ENCODE measurements at regions not wholly inside any gene's neighbourhood (a gene's known extent, or its start where the extent isn't known, plus 50 kb on each side); places are given as distances from the start of the nearest gene placed in this dataset.

DNA sequence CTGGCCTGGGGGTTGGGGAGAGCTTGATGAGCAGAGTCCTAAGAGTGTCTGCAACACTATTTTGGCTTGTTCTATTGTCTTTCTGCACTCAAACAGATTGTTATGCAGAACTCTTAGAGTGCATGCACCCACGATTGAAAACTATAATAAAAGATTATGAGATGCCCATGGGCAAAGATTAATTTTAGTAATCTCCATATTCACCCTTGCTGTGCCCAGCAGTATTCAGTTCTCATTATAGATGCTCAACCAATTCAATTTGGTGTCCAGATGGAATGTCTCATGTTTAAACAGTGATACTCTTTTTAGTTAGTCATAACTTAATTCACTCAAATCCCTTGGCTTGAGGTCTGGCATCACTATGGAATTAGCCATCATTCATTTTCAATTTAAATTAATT, 952.5 kb downstream of the CDH8 start:
- DNase-seq, result no peak
- 4 to 6% methylated on average over 1 of the region's 1 CpG for WGBS, 2 experiments (ENCODE audit: low coverage in 1 of 2, low lambda C conversion rate in 2 of 2, missing lambda C conversion rate in 2 of 2)
- in situ Hi-C loops (cut with MboI), result no loop called here

DNA sequence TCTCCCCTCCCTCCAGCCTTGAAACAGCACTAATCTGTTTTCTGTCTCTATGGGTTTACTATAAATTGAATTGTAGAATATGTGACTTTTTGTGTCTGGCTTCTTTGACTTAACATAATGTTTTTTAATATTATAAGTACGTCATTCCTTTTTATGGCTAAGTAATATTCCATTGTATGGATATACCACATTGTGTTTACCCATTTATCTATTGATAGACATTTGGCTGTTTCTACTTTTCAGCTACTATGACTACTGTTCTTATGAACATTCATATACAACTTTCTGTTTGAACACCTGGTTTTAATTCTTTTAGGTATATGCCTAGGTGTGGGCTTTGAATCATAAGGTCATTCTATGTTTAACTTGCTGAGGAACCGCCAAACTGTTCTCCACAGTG, 961.9 kb downstream of the CDH8 start:
- H3K9me2 ChIP-seq (ENCODE audit: insufficient read depth), result no peaks in the 10 kb centered on the region
- H3K36me3 ChIP-seq (ENCODE audit: low read depth), result no peaks in the 10 kb centered on the region
- TF ChIP-seq EZH2 (IDR thresholded peaks at IDR 0.05; ENCODE audit: insufficient read depth, poor library complexity, severe bottlenecking), result no peak
- no peak for TF ChIP-seq EZH2phosphoT487 (IDR thresholded peaks at IDR 0.05; ENCODE audit: insufficient read depth, low read depth)
- H3F3A ChIP-seq (ENCODE audit: insufficient read depth), result no peaks in the 10 kb centered on the region
- WGBS, 2 experiments (ENCODE audit: low coverage in 1 of 2, low lambda C conversion rate in 2 of 2, missing lambda C conversion rate in 2 of 2), result 17 to 19% methylated on average over 2 of the region's 2 CpGs
- H4K20me1 ChIP-seq (ENCODE audit: insufficient read depth), result no peaks in the 10 kb centered on the region
- H3K4me2 ChIP-seq (ENCODE audit: unreplicated experiment), result no peak overlapping the region
- no peaks in the 10 kb centered on the region for H3K9me3 ChIP-seq (ENCODE audit: low read depth)
- in situ Hi-C loops (cut with MboI), result no loop called here
- H3K79me2 ChIP-seq (ENCODE audit: insufficient read depth), result no peaks in the 10 kb centered on the region
- no peak overlapping the region for H3K27ac ChIP-seq
- no peaks in the 10 kb centered on the region for H3K4me1 ChIP-seq (ENCODE audit: insufficient read depth)
- no peak overlapping the region for H2AFZ ChIP-seq
- H3K27me3 ChIP-seq (replicated peaks; ENCODE audit: insufficient read depth), result no peaks in the 10 kb centered on the region
- no peak overlapping the region for H3K9ac ChIP-seq
- H3K4me3 ChIP-seq, result no peak overlapping the region
- no peak for DNase-seq

More for the DNA sequence above, 952.5 kb downstream of the CDH8 start:
- no peaks in the 10 kb centered on the region for H3K9me2 ChIP-seq (ENCODE audit: insufficient read depth)
- no peaks in the 10 kb centered on the region for H3K79me2 ChIP-seq (ENCODE audit: insufficient read depth)
- H3K9ac ChIP-seq, result no peak overlapping the region
- H3K36me3 ChIP-seq (ENCODE audit: low read depth), result no peaks in the 10 kb centered on the region
- no peaks in the 10 kb centered on the region for H3K9me3 ChIP-seq (ENCODE audit: low read depth)
- H3K4me3 ChIP-seq, result no peak overlapping the region
- H3K4me2 ChIP-seq (ENCODE audit: unreplicated experiment), result no peak overlapping the region
- no peaks in the 10 kb centered on the region for H3K4me1 ChIP-seq (ENCODE audit: insufficient read depth)
- H2AFZ ChIP-seq, result no peak overlapping the region
- TF ChIP-seq EZH2 (IDR thresholded peaks at IDR 0.05; ENCODE audit: insufficient read depth, poor library complexity, severe bottlenecking) (no peak), EZH2phosphoT487 (IDR thresholded peaks at IDR 0.05; ENCODE audit: insufficient read depth, low read depth) (no peak)
- no peaks in the 10 kb centered on the region for H3K27me3 ChIP-seq (replicated peaks; ENCODE audit: insufficient read depth)
- H4K20me1 ChIP-seq (ENCODE audit: insufficient read depth), result no peaks in the 10 kb centered on the region
- H3K27ac ChIP-seq, result no peak overlapping the region
- H3F3A ChIP-seq (ENCODE audit: insufficient read depth), result no peaks in the 10 kb centered on the region

DNA sequence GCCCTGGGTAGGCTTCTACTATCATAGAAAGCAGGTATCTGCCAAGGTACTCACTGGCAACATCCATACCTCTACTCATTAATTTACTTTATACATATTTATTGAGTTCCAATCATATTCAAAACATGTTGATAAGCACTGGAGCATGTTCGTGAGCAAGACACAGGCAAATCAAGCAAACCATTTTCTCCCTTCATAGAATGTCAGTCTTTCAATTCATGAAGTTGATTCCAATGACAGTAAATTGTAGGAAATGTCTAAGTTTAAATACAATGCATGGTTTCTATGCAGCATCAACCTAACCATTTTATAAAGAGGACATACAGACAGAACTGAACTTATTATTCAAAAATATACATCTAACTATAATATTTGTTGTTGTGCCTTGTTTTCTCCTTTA, 978.6 kb downstream of the CDH8 start:
- in situ Hi-C loops (cut with MboI), result no loop called here
- Histone ChIP-seq H3F3A (ENCODE audit: insufficient read depth) (no peaks in the 10 kb centered on the region), H3K9me2 (ENCODE audit: insufficient read depth) (no peaks in the 10 kb centered on the region), H2AFZ (no peak overlapping the region), H3K9ac (no peak overlapping the region), H3K27ac (no peak overlapping the region), H3K36me3 (ENCODE audit: low read depth) (no peaks in the 10 kb centered on the region), H4K20me1 (ENCODE audit: insufficient read depth) (no peaks in the 10 kb centered on the region), H3K4me1 (ENCODE audit: insufficient read depth) (no peaks in the 10 kb centered on the region), H3K27me3 (replicated peaks; ENCODE audit: insufficient read depth) (no peaks in the 10 kb centered on the region), H3K4me3 (no peak overlapping the region), H3K79me2 (ENCODE audit: insufficient read depth) (no peaks in the 10 kb centered on the region), H3K4me2 (ENCODE audit: unreplicated experiment) (no peak overlapping the region), H3K9me3 (ENCODE audit: low read depth) (no peaks in the 10 kb centered on the region)
- WGBS, 2 experiments (ENCODE audit: low coverage in 1 of 2, low lambda C conversion rate in 2 of 2, missing lambda C conversion rate in 2 of 2), result 7 to 24% methylated on average over 1 of the region's 1 CpG
- no peak for TF ChIP-seq EZH2 (IDR thresholded peaks at IDR 0.05; ENCODE audit: insufficient read depth, poor library complexity, severe bottlenecking)
- no peak for TF ChIP-seq EZH2phosphoT487 (IDR thresholded peaks at IDR 0.05; ENCODE audit: insufficient read depth, low read depth)
- no peak for DNase-seq

DNA sequence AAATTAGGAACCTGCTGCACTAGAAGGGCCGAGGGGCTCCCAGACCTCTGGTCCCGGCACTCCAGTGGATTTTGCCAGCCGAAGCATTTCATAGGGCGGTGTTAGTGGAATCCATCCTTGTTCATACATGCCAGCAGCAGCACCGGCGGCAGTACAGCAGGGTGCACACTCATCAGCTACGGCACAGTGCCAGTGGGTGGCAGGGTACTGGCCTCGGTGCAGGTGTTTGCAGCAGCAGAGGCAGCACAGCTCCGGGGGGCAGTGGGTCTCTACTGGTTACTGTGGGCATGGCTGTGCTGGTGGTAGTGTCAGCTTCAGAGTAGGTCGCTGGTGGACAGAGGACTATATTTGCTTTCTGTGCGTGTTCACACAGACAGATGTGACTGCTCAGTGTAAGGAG, 985.7 kb downstream of the CDH8 start:
- Histone ChIP-seq H4K20me1 (ENCODE audit: insufficient read depth) (no peaks in the 10 kb centered on the region), H3K9me3 (ENCODE audit: low read depth) (no peaks in the 10 kb centered on the region), H3K4me2 (ENCODE audit: unreplicated experiment) (no peak overlapping the region), H3K9me2 (ENCODE audit: insufficient read depth) (no peaks in the 10 kb centered on the region), H3F3A (ENCODE audit: insufficient read depth) (no peaks in the 10 kb centered on the region), H3K4me3 (no peak overlapping the region), H3K4me1 (ENCODE audit: insufficient read depth) (no peaks in the 10 kb centered on the region), H2AFZ (no peak overlapping the region), H3K27me3 (replicated peaks; ENCODE audit: insufficient read depth) (no peaks in the 10 kb centered on the region), H3K36me3 (ENCODE audit: low read depth) (no peaks in the 10 kb centered on the region), H3K27ac (no peak overlapping the region), H3K9ac (no peak overlapping the region), H3K79me2 (ENCODE audit: insufficient read depth) (no peaks in the 10 kb centered on the region)
- 37 to 45% methylated on average over 11 of the region's 11 CpGs for WGBS, 2 experiments (ENCODE audit: low coverage in 1 of 2, low lambda C conversion rate in 2 of 2, missing lambda C conversion rate in 2 of 2)
- in situ Hi-C loops (cut with MboI), result no loop called here
- TF ChIP-seq EZH2 (IDR thresholded peaks at IDR 0.05; ENCODE audit: insufficient read depth, poor library complexity, severe bottlenecking) (no peak), EZH2phosphoT487 (IDR thresholded peaks at IDR 0.05; ENCODE audit: insufficient read depth, low read depth) (no peak)
- no peak for DNase-seq

DNA sequence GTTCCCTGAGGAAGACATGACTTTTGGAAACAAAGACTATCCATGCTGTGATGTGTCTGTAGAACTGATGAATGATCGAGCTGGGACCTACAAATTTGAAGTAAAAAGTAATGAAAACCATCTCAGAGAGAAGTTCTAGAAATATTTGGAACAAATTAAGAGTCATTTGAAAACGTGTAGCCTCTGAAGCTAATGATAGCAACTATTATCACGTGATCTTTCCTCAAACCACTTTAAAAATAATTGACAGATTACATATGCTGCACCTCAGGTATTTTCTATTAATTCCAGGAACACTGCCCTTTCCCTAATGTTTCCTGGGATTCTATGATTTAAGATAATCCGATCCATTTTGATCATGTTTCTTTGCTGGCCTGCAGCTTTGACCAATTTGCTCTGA, 990.3 kb downstream of the CDH8 start:
- in situ Hi-C loops (cut with MboI), result no loop called here
- H2AFZ ChIP-seq, result no peak overlapping the region
- no peak overlapping the region for H3K27ac ChIP-seq
- no peaks in the 10 kb centered on the region for H3K79me2 ChIP-seq (ENCODE audit: insufficient read depth)
- DNase-seq, result no peak
- H3K36me3 ChIP-seq (ENCODE audit: low read depth), result no peaks in the 10 kb centered on the region
- no peaks in the 10 kb centered on the region for H3F3A ChIP-seq (ENCODE audit: insufficient read depth)
- H3K4me3 ChIP-seq, result no peak overlapping the region
- no peaks in the 10 kb centered on the region for H3K27me3 ChIP-seq (replicated peaks; ENCODE audit: insufficient read depth)
- TF ChIP-seq EZH2 (IDR thresholded peaks at IDR 0.05; ENCODE audit: insufficient read depth, poor library complexity, severe bottlenecking), result no peak
- no peak overlapping the region for H3K4me2 ChIP-seq (ENCODE audit: unreplicated experiment)
- no peak overlapping the region for H3K9ac ChIP-seq
- no peaks in the 10 kb centered on the region for H3K4me1 ChIP-seq (ENCODE audit: insufficient read depth)
- H3K9me2 ChIP-seq (ENCODE audit: insufficient read depth), result no peaks in the 10 kb centered on the region
- 1 to 3% methylated on average over 4 of the region's 4 CpGs for WGBS, 2 experiments (ENCODE audit: low coverage in 1 of 2, low lambda C conversion rate in 2 of 2, missing lambda C conversion rate in 2 of 2)
- no peaks in the 10 kb centered on the region for H4K20me1 ChIP-seq (ENCODE audit: insufficient read depth)
- H3K9me3 ChIP-seq (ENCODE audit: low read depth), result no peaks in the 10 kb centered on the region
